ENCODE measurements at regions not wholly inside any gene's neighbourhood (a gene's known extent, or its start where the extent isn't known, plus 50 kb on each side); places are given as distances from the start of the nearest gene placed in this dataset.

- Histone ChIP-seq H3K4me1 (ENCODE audit: control insufficient read depth, insufficient read depth, low read length, poor library complexity, severe bottlenecking) (no peaks in the 10 kb centered on the region), H3K36me3 (ENCODE audit: control insufficient read depth, insufficient read depth, low read length) (no peaks in the 10 kb centered on the region), H3K4me3 (ENCODE audit: extremely low read depth, insufficient read depth, low read length, poor library complexity, severe bottlenecking) (no peak overlapping the region), H3K9me3 (ENCODE audit: control insufficient read depth, low read length) (no peaks in the 10 kb centered on the region), H3K27ac (ENCODE audit: low read depth, low read length, severe bottlenecking) (no peak overlapping the region)
- WGBS, 2 experiments (ENCODE audit: insufficient coverage in 2 of 2), result 95 to 98% methylated on average over 4 to 5 of the region's 8 CpGs
Measured at GRCh38 chr11:34754171-34754823, 133.4 kb downstream of the EHF start.

- H3K36me3 ChIP-seq (ENCODE audit: control insufficient read depth, insufficient read depth, low read length), result no peaks in the 10 kb centered on the region
- H3K4me3 ChIP-seq (ENCODE audit: extremely low read depth, insufficient read depth, low read length, poor library complexity, severe bottlenecking), result no peak overlapping the region
- H3K27ac ChIP-seq (ENCODE audit: low read depth, low read length, severe bottlenecking), result no peak overlapping the region
- H3K4me1 ChIP-seq (ENCODE audit: control insufficient read depth, insufficient read depth, low read length, poor library complexity, severe bottlenecking), result no peaks in the 10 kb centered on the region
- no peaks in the 10 kb centered on the region for H3K9me3 ChIP-seq (ENCODE audit: control insufficient read depth, low read length)
- 83% methylated on average over 1 of the region's 1 CpG; no CpG with 5 or more reads in 1 of the 2 experiments for WGBS, 2 experiments (ENCODE audit: insufficient coverage in 2 of 2)
Measured at GRCh38 chr11:34750692-34751405, 130.0 kb downstream of the EHF start.

GRCh38 chr11:34749666-34750659 is 129.1 kb downstream of the EHF start:
- 89 to 91% methylated on average over 2 to 3 of the region's 8 CpGs for WGBS, 2 experiments (ENCODE audit: insufficient coverage in 2 of 2)
- Histone ChIP-seq H3K27ac (ENCODE audit: low read depth, low read length, severe bottlenecking) (no peak overlapping the region), H3K4me1 (ENCODE audit: control insufficient read depth, insufficient read depth, low read length, poor library complexity, severe bottlenecking) (no peaks in the 10 kb centered on the region), H3K4me3 (ENCODE audit: extremely low read depth, insufficient read depth, low read length, poor library complexity, severe bottlenecking) (no peak overlapping the region), H3K9me3 (ENCODE audit: control insufficient read depth, low read length) (no peaks in the 10 kb centered on the region), H3K36me3 (ENCODE audit: control insufficient read depth, insufficient read depth, low read length) (no peaks in the 10 kb centered on the region)

GRCh38 chr11:34748036-34748435 is 127.1 kb downstream of the EHF start:
- WGBS, 2 experiments (ENCODE audit: insufficient coverage in 2 of 2), result 100% methylated on average over 2 to 3 of the region's 3 CpGs
- H3K9me3 ChIP-seq (ENCODE audit: control insufficient read depth, low read length), result no peaks in the 10 kb centered on the region
- no peak overlapping the region for H3K4me3 ChIP-seq (ENCODE audit: extremely low read depth, insufficient read depth, low read length, poor library complexity, severe bottlenecking)
- no peaks in the 10 kb centered on the region for H3K36me3 ChIP-seq (ENCODE audit: control insufficient read depth, insufficient read depth, low read length)
- H3K27ac ChIP-seq (ENCODE audit: low read depth, low read length, severe bottlenecking), result no peak overlapping the region
- H3K4me1 ChIP-seq (ENCODE audit: control insufficient read depth, insufficient read depth, low read length, poor library complexity, severe bottlenecking), result no peaks in the 10 kb centered on the region

GRCh38 chr11:34747251-34747650 is 126.4 kb downstream of the EHF start:
- Histone ChIP-seq H3K4me3 (ENCODE audit: extremely low read depth, insufficient read depth, low read length, poor library complexity, severe bottlenecking) (no peak overlapping the region), H3K27ac (ENCODE audit: low read depth, low read length, severe bottlenecking) (no peak overlapping the region), H3K9me3 (ENCODE audit: control insufficient read depth, low read length) (no peaks in the 10 kb centered on the region), H3K36me3 (ENCODE audit: control insufficient read depth, insufficient read depth, low read length) (no peaks in the 10 kb centered on the region), H3K4me1 (ENCODE audit: control insufficient read depth, insufficient read depth, low read length, poor library complexity, severe bottlenecking) (no peaks in the 10 kb centered on the region)
- 46 to 50% methylated on average over 2 of the region's 3 CpGs for WGBS, 2 experiments (ENCODE audit: insufficient coverage in 2 of 2)

- Histone ChIP-seq H3K4me1 (ENCODE audit: control insufficient read depth, insufficient read depth, low read length, poor library complexity, severe bottlenecking) (no peaks in the 10 kb centered on the region), H3K36me3 (ENCODE audit: control insufficient read depth, insufficient read depth, low read length) (no peaks in the 10 kb centered on the region), H3K4me3 (ENCODE audit: extremely low read depth, insufficient read depth, low read length, poor library complexity, severe bottlenecking) (no peak overlapping the region), H3K27ac (ENCODE audit: low read depth, low read length, severe bottlenecking) (no peak overlapping the region), H3K9me3 (ENCODE audit: control insufficient read depth, low read length) (no peaks in the 10 kb centered on the region)
- WGBS, 2 experiments (ENCODE audit: insufficient coverage in 2 of 2), result 87 to 96% methylated on average over 2 to 3 of the region's 3 CpGs
Measured at GRCh38 chr11:34745195-34745594, 124.3 kb downstream of the EHF start.

- Histone ChIP-seq H3K27ac (ENCODE audit: low read depth, low read length, severe bottlenecking) (no peak overlapping the region), H3K36me3 (ENCODE audit: control insufficient read depth, insufficient read depth, low read length) (no peaks in the 10 kb centered on the region), H3K9me3 (ENCODE audit: control insufficient read depth, low read length) (no peaks in the 10 kb centered on the region), H3K4me1 (ENCODE audit: control insufficient read depth, insufficient read depth, low read length, poor library complexity, severe bottlenecking) (no peaks in the 10 kb centered on the region), H3K4me3 (ENCODE audit: extremely low read depth, insufficient read depth, low read length, poor library complexity, severe bottlenecking) (no peak overlapping the region)
- WGBS, 2 experiments (ENCODE audit: insufficient coverage in 2 of 2), result 90% methylated on average over 2 of the region's 3 CpGs; no CpG with 5 or more reads in 1 of the 2 experiments
Measured at GRCh38 chr11:34744511-34744910, 123.6 kb downstream of the EHF start.

- Histone ChIP-seq H3K9me3 (ENCODE audit: control insufficient read depth, low read length) (no peaks in the 10 kb centered on the region), H3K4me3 (ENCODE audit: extremely low read depth, insufficient read depth, low read length, poor library complexity, severe bottlenecking) (no peak overlapping the region), H3K36me3 (ENCODE audit: control insufficient read depth, insufficient read depth, low read length) (no peaks in the 10 kb centered on the region), H3K4me1 (ENCODE audit: control insufficient read depth, insufficient read depth, low read length, poor library complexity, severe bottlenecking) (no peaks in the 10 kb centered on the region), H3K27ac (ENCODE audit: low read depth, low read length, severe bottlenecking) (no peak overlapping the region)
- WGBS, 2 experiments (ENCODE audit: insufficient coverage in 2 of 2), result 92 to 100% methylated on average over 1 of the region's 5 CpGs
Measured at GRCh38 chr11:34738237-34738636, 117.3 kb downstream of the EHF start.

- no peak overlapping the region for H3K27ac ChIP-seq (ENCODE audit: low read depth, low read length, severe bottlenecking)
- no peaks in the 10 kb centered on the region for H3K4me1 ChIP-seq (ENCODE audit: control insufficient read depth, insufficient read depth, low read length, poor library complexity, severe bottlenecking)
- no peak overlapping the region for H3K4me3 ChIP-seq (ENCODE audit: extremely low read depth, insufficient read depth, low read length, poor library complexity, severe bottlenecking)
- 75% methylated on average over 1 of the region's 1 CpG; no CpG with 5 or more reads in 1 of the 2 experiments for whole genome bisulfite sequencing, 2 experiments (ENCODE audit: insufficient coverage in 2 of 2)
- no peaks in the 10 kb centered on the region for H3K9me3 ChIP-seq (ENCODE audit: control insufficient read depth, low read length)
- H3K36me3 ChIP-seq (ENCODE audit: control insufficient read depth, insufficient read depth, low read length), result no peaks in the 10 kb centered on the region
Measured at GRCh38 chr11:34732831-34733230, 111.9 kb downstream of the EHF start.

- WGBS, 2 experiments (ENCODE audit: insufficient coverage in 2 of 2), result 85 to 88% methylated on average over 2 to 3 of the region's 3 CpGs
- Histone ChIP-seq H3K4me1 (ENCODE audit: control insufficient read depth, insufficient read depth, low read length, poor library complexity, severe bottlenecking) (no peaks in the 10 kb centered on the region), H3K9me3 (ENCODE audit: control insufficient read depth, low read length) (no peaks in the 10 kb centered on the region), H3K4me3 (ENCODE audit: extremely low read depth, insufficient read depth, low read length, poor library complexity, severe bottlenecking) (no peak overlapping the region), H3K36me3 (ENCODE audit: control insufficient read depth, insufficient read depth, low read length) (no peaks in the 10 kb centered on the region), H3K27ac (ENCODE audit: low read depth, low read length, severe bottlenecking) (no peak overlapping the region)
Measured at GRCh38 chr11:34731603-34732002, 110.7 kb downstream of the EHF start.

All from mesodermal cell (in vitro differentiated cells).